Activated T-helper 17 cell treated with anti-CD3 and anti-CD28 coated beads, Interleukin-2, amount 50 U/mL, for 72 hours (primary cell): ENCODE measurements at regions not wholly inside any gene's neighbourhood (a gene's known extent, or its start where the extent isn't known, plus 50 kb on each side); places are given as distances from the start of the nearest gene placed in this dataset.

Experiments used
- ATAC-seq: fragments of 150-1000 bp; cut with Tn5 transposase; replicated peaks from 2 replicates; pipeline ENCODE4 v1.10.0; 2021; ENCODE audit warnings: mild to moderate bottlenecking, moderate library complexity
- H3K27ac Mint-ChIP-seq: one replicate; pipeline ENCODE4 v1.8.0; 2022; ENCODE audit warnings: mixed read lengths
- H3K27me3 Mint-ChIP-seq: one replicate; pipeline ENCODE4 v1.8.0; 2022; ENCODE audit warnings: mixed read lengths
- H3K36me3 Mint-ChIP-seq: one replicate; pipeline ENCODE4 v1.8.0; 2022; ENCODE audit warnings: low read depth, mild to moderate bottlenecking, mixed read lengths
- H3K4me1 Mint-ChIP-seq: one replicate; pipeline ENCODE4 v1.8.0; 2022; ENCODE audit warnings: mixed read lengths
- H3K4me3 Mint-ChIP-seq: one replicate; pipeline ENCODE4 v1.8.0; 2022; ENCODE audit warnings: mild to moderate bottlenecking, mixed read lengths
- H3K9me3 Mint-ChIP-seq: one replicate; pipeline ENCODE4 v1.8.0; 2022; ENCODE audit warnings: mixed read lengths

- ATAC-seq: no peak
- Mint-ChIP-seq H3K27ac (no peak overlapping the region), H3K4me1 (no peaks in the 10 kb centered on the region), H3K36me3 (no peaks in the 10 kb centered on the region), H3K27me3 (peaks cover 15% of the 10 kb centered on the region), H3K4me3 (no peak overlapping the region), H3K9me3 (no peaks in the 10 kb centered on the region)
Observed at GRCh38 chr2:41698678-41699422, 349.0 kb upstream of the PKDCC start.

GRCh38 chr2:41701231-41701630, 346.6 kb upstream of the PKDCC start:
- no peak for ATAC-seq
- no peak overlapping the region for H3K27ac Mint-ChIP-seq
- no peak overlapping the region for H3K4me3 Mint-ChIP-seq
- H3K9me3 Mint-ChIP-seq: no peaks in the 10 kb centered on the region
- no peaks in the 10 kb centered on the region for H3K4me1 Mint-ChIP-seq
- H3K36me3 Mint-ChIP-seq: no peaks in the 10 kb centered on the region
- H3K27me3 Mint-ChIP-seq: peaks cover 7% of the 10 kb centered on the region

- H3K4me3 Mint-ChIP-seq: no peak overlapping the region
- no peak overlapping the region for H3K27ac Mint-ChIP-seq
- no peaks in the 10 kb centered on the region for H3K9me3 Mint-ChIP-seq
- H3K36me3 Mint-ChIP-seq: no peaks in the 10 kb centered on the region
- no peak for ATAC-seq
- no peaks in the 10 kb centered on the region for H3K4me1 Mint-ChIP-seq
- peaks cover 9% of the 10 kb centered on the region for H3K27me3 Mint-ChIP-seq
Observed at GRCh38 chr2:41703123-41703522, 344.7 kb upstream of the PKDCC start.

GRCh38 chr2:41705634-41706033, 342.2 kb upstream of the PKDCC start:
- Mint-ChIP-seq H3K4me1 (peaks cover 3% of the 10 kb centered on the region), H3K27me3 (peaks cover 10% of the 10 kb centered on the region), H3K27ac (no peak overlapping the region), H3K9me3 (no peaks in the 10 kb centered on the region), H3K36me3 (no peaks in the 10 kb centered on the region), H3K4me3 (no peak overlapping the region)
- no peak for ATAC-seq

GRCh38 chr2:41706286-41706685, 341.5 kb upstream of the PKDCC start:
- Mint-ChIP-seq H3K9me3 (no peaks in the 10 kb centered on the region), H3K4me1 (peaks cover 3% of the 10 kb centered on the region), H3K4me3 (no peak overlapping the region), H3K36me3 (no peaks in the 10 kb centered on the region), H3K27me3 (peaks cover 10% of the 10 kb centered on the region), H3K27ac (no peak overlapping the region)
- ATAC-seq: no peak

GRCh38 chr2:41707790-41708451, 339.9 kb upstream of the PKDCC start:
- no peaks in the 10 kb centered on the region for H3K36me3 Mint-ChIP-seq
- H3K27ac Mint-ChIP-seq: no peak overlapping the region
- H3K4me1 Mint-ChIP-seq: peaks cover 3% of the 10 kb centered on the region
- H3K9me3 Mint-ChIP-seq: no peaks in the 10 kb centered on the region
- ATAC-seq: no peak
- no peak overlapping the region for H3K4me3 Mint-ChIP-seq
- H3K27me3 Mint-ChIP-seq: peaks cover 10% of the 10 kb centered on the region

- peak; percentile 80 for ATAC-seq
- H3K27me3 Mint-ChIP-seq: peaks cover 10% of the 10 kb centered on the region
- no peak overlapping the region for H3K27ac Mint-ChIP-seq
- H3K9me3 Mint-ChIP-seq: no peaks in the 10 kb centered on the region
- H3K4me3 Mint-ChIP-seq: no peak overlapping the region
- no peaks in the 10 kb centered on the region for H3K36me3 Mint-ChIP-seq
- H3K4me1 Mint-ChIP-seq: peaks cover 3% of the 10 kb centered on the region
Observed at GRCh38 chr2:41709702-41710599, 337.9 kb upstream of the PKDCC start.

GRCh38 chr2:41710944-41711343, 336.9 kb upstream of the PKDCC start:
- Mint-ChIP-seq H3K27me3 (peaks cover 10% of the 10 kb centered on the region), H3K4me1 (peaks cover 8% of the 10 kb centered on the region), H3K9me3 (no peaks in the 10 kb centered on the region), H3K36me3 (no peaks in the 10 kb centered on the region), H3K4me3 (no peak overlapping the region), H3K27ac (no peak overlapping the region)
- no peak for ATAC-seq

- Mint-ChIP-seq H3K36me3 (no peaks in the 10 kb centered on the region), H3K9me3 (no peaks in the 10 kb centered on the region), H3K27me3 (peaks cover 10% of the 10 kb centered on the region), H3K27ac (no peak overlapping the region), H3K4me3 (no peak overlapping the region), H3K4me1 (peaks cover 13% of the 10 kb centered on the region)
- no peak for ATAC-seq
Observed at GRCh38 chr2:41711736-41712135, 336.1 kb upstream of the PKDCC start.

- ATAC-seq: no peak
- Mint-ChIP-seq H3K27ac (no peak overlapping the region), H3K27me3 (no peaks in the 10 kb centered on the region), H3K4me3 (no peak overlapping the region), H3K9me3 (no peaks in the 10 kb centered on the region), H3K36me3 (no peaks in the 10 kb centered on the region), H3K4me1 (peaks cover 10% of the 10 kb centered on the region)
Observed at GRCh38 chr2:41716497-41716896, 331.3 kb upstream of the PKDCC start.

GRCh38 chr2:41717839-41718238, 330.0 kb upstream of the PKDCC start:
- ATAC-seq: peak; percentile 55
- H3K27me3 Mint-ChIP-seq: no peaks in the 10 kb centered on the region
- no peaks in the 10 kb centered on the region for H3K9me3 Mint-ChIP-seq

GRCh38 chr2:41718705-41719104, 329.1 kb upstream of the PKDCC start:
- no peaks in the 10 kb centered on the region for H3K27me3 Mint-ChIP-seq
- no peak overlapping the region for H3K4me3 Mint-ChIP-seq
- no peak for ATAC-seq
- H3K4me1 Mint-ChIP-seq: peaks cover 10% of the 10 kb centered on the region
- no peaks in the 10 kb centered on the region for H3K9me3 Mint-ChIP-seq
- H3K36me3 Mint-ChIP-seq: no peaks in the 10 kb centered on the region
- no peak overlapping the region for H3K27ac Mint-ChIP-seq

More at GRCh38 chr2:41717839-41718238, 330.0 kb upstream of the PKDCC start:
- H3K36me3 Mint-ChIP-seq: no peaks in the 10 kb centered on the region
- H3K27ac Mint-ChIP-seq: no peak overlapping the region
- peaks cover 10% of the 10 kb centered on the region for H3K4me1 Mint-ChIP-seq
- H3K4me3 Mint-ChIP-seq: no peak overlapping the region

GRCh38 chr2:41719756-41720155, 328.1 kb upstream of the PKDCC start:
- no peaks in the 10 kb centered on the region for H3K27me3 Mint-ChIP-seq
- H3K27ac Mint-ChIP-seq: no peak overlapping the region
- ATAC-seq: no peak
- H3K36me3 Mint-ChIP-seq: no peaks in the 10 kb centered on the region
- peaks cover 10% of the 10 kb centered on the region for H3K4me1 Mint-ChIP-seq
- no peak overlapping the region for H3K4me3 Mint-ChIP-seq
- H3K9me3 Mint-ChIP-seq: no peaks in the 10 kb centered on the region

- Mint-ChIP-seq H3K36me3 (no peaks in the 10 kb centered on the region), H3K27me3 (no peaks in the 10 kb centered on the region), H3K9me3 (no peaks in the 10 kb centered on the region), H3K27ac (no peak overlapping the region), H3K4me1 (peaks cover 8% of the 10 kb centered on the region), H3K4me3 (no peak overlapping the region)
- no peak for ATAC-seq
Observed at GRCh38 chr2:41720331-41721251, 327.2 kb upstream of the PKDCC start.
